Stimulated activated CD4-positive, alpha-beta T cell treated with anti-CD3 and anti-CD28 coated beads, Interleukin-12 subunit alpha, Interleukin-12 subunit beta, amount 100 ng/mL, for 24 hours (primary cell): ENCODE measurements at regions not wholly inside any gene's neighbourhood (a gene's known extent, or its start where the extent isn't known, plus 50 kb on each side); places are given as distances from the start of the nearest gene placed in this dataset.

Experiments used
- DNase-seq, 2 experiments: peaks; one replicate each; pipeline ENCODE4 v3.0.0-alpha.2; 2020; ENCODE audit warnings: low read depth in 2 of 2

- DNase-seq = no peak
Observed at GRCh38 chr12:91968076-91968776, 177.4 kb downstream of the BTG1 start.

- no peak for DNase-seq
Observed at GRCh38 chr12:91967590-91967989, 178.1 kb downstream of the BTG1 start.

GRCh38 chr12:91965781-91966180 is 179.9 kb downstream of the BTG1 start:
- no peak for DNase-seq

- no peak for DNase-seq
Observed at GRCh38 chr12:91964501-91964900, 181.1 kb downstream of the BTG1 start.

- DNase-seq = no peak
Observed at GRCh38 chr12:91959220-91959619, 186.4 kb downstream of the BTG1 start.

- DNase-seq = no peak
Observed at GRCh38 chr12:91958816-91959215, 186.8 kb downstream of the BTG1 start.

GRCh38 chr12:91954747-91955146 is 190.9 kb downstream of the BTG1 start:
- DNase-seq = no peak

- no peak for DNase-seq
Observed at GRCh38 chr12:91954326-91954725, 191.3 kb downstream of the BTG1 start.

- no peak for DNase-seq
Observed at GRCh38 chr12:91952916-91953315, 192.7 kb downstream of the BTG1 start.

GRCh38 chr12:91951571-91951970 is 194.1 kb downstream of the BTG1 start:
- DNase-seq = no peak

GRCh38 chr12:91948504-91948903 is 197.1 kb downstream of the BTG1 start:
- no peak for DNase-seq

GRCh38 chr12:91947459-91947858 is 198.2 kb downstream of the BTG1 start:
- DNase-seq = no peak

GRCh38 chr12:91944637-91945036 is 201.0 kb downstream of the BTG1 start:
- no peak for DNase-seq

- no peak for DNase-seq
Observed at GRCh38 chr12:91940826-91941570, 204.6 kb downstream of the BTG1 start.

- DNase-seq = no peak
Observed at GRCh38 chr12:91940322-91940721, 205.3 kb downstream of the BTG1 start.

GRCh38 chr12:91937706-91938105 is 207.9 kb downstream of the BTG1 start:
- DNase-seq = no peak

GRCh38 chr12:91937009-91937408 is 208.6 kb downstream of the BTG1 start:
- DNase-seq = no peak

GRCh38 chr12:91935296-91935695 is 210.3 kb downstream of the BTG1 start:
- DNase-seq = no peak

- DNase-seq = no peak
Observed at GRCh38 chr12:91931111-91931510, 214.5 kb downstream of the BTG1 start.

GRCh38 chr12:91928501-91928900 is 217.1 kb downstream of the BTG1 start:
- DNase-seq = no peak

- DNase-seq = no peak
Observed at GRCh38 chr12:91926848-91927247, 218.8 kb downstream of the BTG1 start.

GRCh38 chr12:91924827-91925226 is 220.8 kb downstream of the BTG1 start:
- DNase-seq = no peak

- DNase-seq = no peak
Observed at GRCh38 chr12:91923864-91924263, 221.8 kb downstream of the BTG1 start.
